ENCODE measurements at regions not wholly inside any gene's neighbourhood (a gene's known extent, or its start where the extent isn't known, plus 50 kb on each side); places are given as distances from the start of the nearest gene placed in this dataset.
"Not testable (repeated sequence)": the region's sequence is repeated elsewhere in the genome, so short reads cannot be mapped to it uniquely, and the experiment has no call there.

DNA sequence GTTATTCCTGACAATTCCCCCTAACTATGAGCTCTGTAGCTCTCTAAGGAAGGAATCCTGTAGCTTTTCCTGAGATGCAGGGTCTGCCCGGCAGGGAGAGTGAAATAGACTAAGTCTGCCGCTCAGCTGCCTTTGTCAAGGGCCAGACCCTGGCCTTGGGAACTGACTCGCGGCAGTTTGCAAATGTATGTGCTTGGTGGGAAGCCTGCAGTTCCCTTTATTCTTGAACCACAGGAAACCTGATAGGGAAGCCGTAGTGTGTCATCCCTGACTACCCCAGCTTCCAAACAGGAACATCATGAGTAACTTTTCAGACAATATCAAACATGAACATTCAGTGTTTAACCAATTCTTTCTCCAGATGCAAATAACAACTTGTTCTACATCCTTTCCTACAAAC lies 78.7 kb upstream of the IFNGR1 start:
- Histone ChIP-seq H3K18ac (ENCODE audit: low read depth in 1 of 2, low read length in 2 of 2) (no peak overlapping the region), H3K27me3 (ENCODE audit: control insufficient read depth in 1 of 2, insufficient read depth in 1 of 2, low read length in 2 of 2) (no peaks in the 10 kb centered on the region), H2BK120ac (ENCODE audit: low read depth, low read length) (no peak overlapping the region), H2BK12ac (ENCODE audit: low read length in 2 of 2) (no peak overlapping the region), H3K36me3 (ENCODE audit: control insufficient read depth in 1 of 2, insufficient read depth in 2 of 2, low read depth in 1 of 2, low read length in 2 of 2) (no peaks in the 10 kb centered on the region), H2AK5ac (ENCODE audit: low read length, severe bottlenecking) (no peak overlapping the region), H4K91ac (ENCODE audit: low read length) (no peak overlapping the region), H3K4me3 (ENCODE audit: insufficient read depth in 1 of 2, low read depth in 1 of 2, low read length in 2 of 2) (no peak overlapping the region), H2BK5ac (ENCODE audit: low read depth, low read length, poor library complexity, severe bottlenecking) (no peak overlapping the region), H3K4me1 (ENCODE audit: control insufficient read depth, insufficient read depth, low read depth, low read length) (peaks cover 1% of the 10 kb centered on the region), H3K4ac (ENCODE audit: low read depth in 1 of 2, low read length in 2 of 2) (peak overlapping the region in 1 of 2 experiments; percentile 16), H3K27ac (ENCODE audit: low read length, poor library complexity, severe bottlenecking) (peak overlapping the region; percentile 8), H3K9ac (ENCODE audit: low read length) (no peak overlapping the region), H3K14ac (ENCODE audit: low read length in 2 of 2) (no peak overlapping the region), H4K8ac (ENCODE audit: low read length) (peak overlapping the region; percentile 55), H2AFZ (ENCODE audit: low read depth, low read length) (no peak overlapping the region), H3K9me3 (ENCODE audit: control insufficient read depth, low read length) (no peaks in the 10 kb centered on the region), H3K23ac (ENCODE audit: low read length in 2 of 2) (peak overlapping the region in 1 of 2 experiments; percentile 69), H3K79me1 (replicated peaks; ENCODE audit: low read length, poor library complexity, severe bottlenecking) (no peaks in the 10 kb centered on the region), H3K4me2 (ENCODE audit: low read length, poor library complexity, severe bottlenecking) (peak overlapping the region; percentile 11), H2BK15ac (ENCODE audit: low read depth, poor library complexity, severe bottlenecking) (no peak overlapping the region)
- DNase-seq: no peak
- WGBS: 34% methylated on average over 5 of the region's 5 CpGs

DNA sequence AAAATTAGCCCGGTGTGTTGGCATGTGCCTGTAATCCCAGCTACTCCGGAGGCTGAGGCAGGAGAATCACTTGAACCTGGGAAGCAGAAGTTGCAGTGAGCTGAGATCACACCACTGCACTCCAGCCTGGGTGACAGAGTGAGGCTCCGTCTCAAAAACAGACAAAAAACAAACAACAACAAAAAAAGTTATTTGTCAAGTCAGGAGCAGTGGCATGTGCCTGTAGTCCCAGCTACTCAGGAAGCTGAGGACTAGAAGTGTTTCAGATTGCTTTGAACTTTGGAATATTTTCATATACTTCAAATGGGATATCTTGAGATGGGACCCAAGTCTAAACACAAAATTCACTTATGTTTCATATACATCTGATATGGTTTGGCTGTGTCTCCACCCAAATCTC lies 73.1 kb upstream of the IFNGR1 start:
- DNase-seq; H3K79me1 ChIP-seq (replicated peaks; ENCODE audit: low read length, poor library complexity, severe bottlenecking); H2BK5ac ChIP-seq (ENCODE audit: low read depth, low read length, poor library complexity, severe bottlenecking); H2BK12ac ChIP-seq (ENCODE audit: low read length in 2 of 2); H2AFZ ChIP-seq (ENCODE audit: low read depth, low read length); H2BK15ac ChIP-seq (ENCODE audit: low read depth, poor library complexity, severe bottlenecking); H3K27ac ChIP-seq (ENCODE audit: low read length, poor library complexity, severe bottlenecking); H4K91ac ChIP-seq (ENCODE audit: low read length); H4K8ac ChIP-seq (ENCODE audit: low read length); H3K9me3 ChIP-seq (ENCODE audit: control insufficient read depth, low read length); H3K9ac ChIP-seq (ENCODE audit: low read length); H3K4ac ChIP-seq (ENCODE audit: low read depth in 1 of 2, low read length in 2 of 2); H2BK120ac ChIP-seq (ENCODE audit: low read depth, low read length); H2AK5ac ChIP-seq (ENCODE audit: low read length, severe bottlenecking); H3K4me2 ChIP-seq (ENCODE audit: low read length, poor library complexity, severe bottlenecking); H3K4me1 ChIP-seq (ENCODE audit: control insufficient read depth, insufficient read depth, low read depth, low read length); H3K27me3 ChIP-seq (ENCODE audit: control insufficient read depth in 1 of 2, insufficient read depth in 1 of 2, low read length in 2 of 2); H3K14ac ChIP-seq (ENCODE audit: low read length in 2 of 2); H3K36me3 ChIP-seq (ENCODE audit: control insufficient read depth in 1 of 2, insufficient read depth in 2 of 2, low read depth in 1 of 2, low read length in 2 of 2); H3K18ac ChIP-seq (ENCODE audit: low read depth in 1 of 2, low read length in 2 of 2); H3K4me3 ChIP-seq (ENCODE audit: insufficient read depth in 1 of 2, low read depth in 1 of 2, low read length in 2 of 2); H3K23ac ChIP-seq (ENCODE audit: low read length in 2 of 2): not testable (repeated sequence)
- 100% methylated on average over 2 of the region's 3 CpGs for WGBS

DNA sequence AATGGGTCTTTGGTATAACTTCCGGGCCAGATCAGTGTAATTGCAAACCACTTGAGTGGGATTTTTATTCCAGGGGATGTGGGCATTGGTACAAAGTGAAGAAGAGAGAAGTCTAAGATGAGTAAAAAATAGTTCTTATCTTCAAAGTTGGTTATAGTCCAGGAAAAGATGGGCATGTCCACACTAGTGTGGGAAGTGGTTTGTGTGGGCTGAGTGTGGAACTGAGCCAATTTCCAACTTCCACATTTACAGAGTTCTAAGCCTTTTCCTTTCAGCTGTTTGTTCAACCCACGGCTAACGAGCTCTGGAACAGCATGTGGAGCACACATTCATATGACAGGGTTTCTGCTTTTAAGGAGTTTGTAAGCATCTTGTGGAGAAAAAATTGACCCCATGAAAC lies 72.3 kb upstream of the IFNGR1 start:
- no peak overlapping the region for H2BK120ac ChIP-seq (ENCODE audit: low read depth, low read length)
- 79% methylated on average over 1 of the region's 3 CpGs for WGBS
- no peak for DNase-seq

GRCh38 chr6:137290601-137291261 lies 71.5 kb upstream of the IFNGR1 start:
- Histone ChIP-seq H3K4me3 (ENCODE audit: insufficient read depth in 1 of 2, low read depth in 1 of 2, low read length in 2 of 2) (no peak overlapping the region), H3K36me3 (ENCODE audit: control insufficient read depth in 1 of 2, insufficient read depth in 2 of 2, low read depth in 1 of 2, low read length in 2 of 2) (no peaks in the 10 kb centered on the region), H4K8ac (ENCODE audit: low read length) (no peak overlapping the region), H2BK5ac (ENCODE audit: low read depth, low read length, poor library complexity, severe bottlenecking) (no peak overlapping the region), H3K9ac (ENCODE audit: low read length) (no peak overlapping the region), H2BK15ac (ENCODE audit: low read depth, poor library complexity, severe bottlenecking) (no peak overlapping the region), H3K27ac (ENCODE audit: low read length, poor library complexity, severe bottlenecking) (no peak overlapping the region), H3K9me3 (ENCODE audit: control insufficient read depth, low read length) (no peaks in the 10 kb centered on the region), H3K4me2 (ENCODE audit: low read length, poor library complexity, severe bottlenecking) (no peak overlapping the region), H2AFZ (ENCODE audit: low read depth, low read length) (no peak overlapping the region), H3K23ac (ENCODE audit: low read length in 2 of 2) (no peak overlapping the region), H2AK5ac (ENCODE audit: low read length, severe bottlenecking) (no peak overlapping the region), H3K4ac (ENCODE audit: low read depth in 1 of 2, low read length in 2 of 2) (no peak overlapping the region), H2BK12ac (ENCODE audit: low read length in 2 of 2) (no peak overlapping the region), H3K14ac (ENCODE audit: low read length in 2 of 2) (no peak overlapping the region), H4K91ac (ENCODE audit: low read length) (no peak overlapping the region), H3K18ac (ENCODE audit: low read depth in 1 of 2, low read length in 2 of 2) (no peak overlapping the region), H3K79me1 (replicated peaks; ENCODE audit: low read length, poor library complexity, severe bottlenecking) (no peaks in the 10 kb centered on the region), H2BK120ac (ENCODE audit: low read depth, low read length) (no peak overlapping the region), H3K27me3 (ENCODE audit: control insufficient read depth in 1 of 2, insufficient read depth in 1 of 2, low read length in 2 of 2) (no peaks in the 10 kb centered on the region), H3K4me1 (ENCODE audit: control insufficient read depth, insufficient read depth, low read depth, low read length) (no peaks in the 10 kb centered on the region)
- WGBS: 63% methylated on average over 3 of the region's 5 CpGs
- no peak for DNase-seq

More for the DNA sequence above, 72.3 kb upstream of the IFNGR1 start:
- Histone ChIP-seq H3K9ac (ENCODE audit: low read length) (no peak overlapping the region), H2BK5ac (ENCODE audit: low read depth, low read length, poor library complexity, severe bottlenecking) (no peak overlapping the region), H3K79me1 (replicated peaks; ENCODE audit: low read length, poor library complexity, severe bottlenecking) (no peaks in the 10 kb centered on the region), H3K18ac (ENCODE audit: low read depth in 1 of 2, low read length in 2 of 2) (no peak overlapping the region), H3K4me1 (ENCODE audit: control insufficient read depth, insufficient read depth, low read depth, low read length) (no peaks in the 10 kb centered on the region), H3K9me3 (ENCODE audit: control insufficient read depth, low read length) (no peaks in the 10 kb centered on the region), H3K14ac (ENCODE audit: low read length in 2 of 2) (no peak overlapping the region), H3K4me3 (ENCODE audit: insufficient read depth in 1 of 2, low read depth in 1 of 2, low read length in 2 of 2) (no peak overlapping the region), H4K91ac (ENCODE audit: low read length) (no peak overlapping the region), H4K8ac (ENCODE audit: low read length) (no peak overlapping the region), H2AFZ (ENCODE audit: low read depth, low read length) (no peak overlapping the region), H3K36me3 (ENCODE audit: control insufficient read depth in 1 of 2, insufficient read depth in 2 of 2, low read depth in 1 of 2, low read length in 2 of 2) (no peaks in the 10 kb centered on the region), H3K27ac (ENCODE audit: low read length, poor library complexity, severe bottlenecking) (no peak overlapping the region), H3K27me3 (ENCODE audit: control insufficient read depth in 1 of 2, insufficient read depth in 1 of 2, low read length in 2 of 2) (no peaks in the 10 kb centered on the region), H2BK15ac (ENCODE audit: low read depth, poor library complexity, severe bottlenecking) (no peak overlapping the region), H2AK5ac (ENCODE audit: low read length, severe bottlenecking) (no peak overlapping the region), H2BK12ac (ENCODE audit: low read length in 2 of 2) (no peak overlapping the region), H3K23ac (ENCODE audit: low read length in 2 of 2) (no peak overlapping the region), H3K4me2 (ENCODE audit: low read length, poor library complexity, severe bottlenecking) (no peak overlapping the region), H3K4ac (ENCODE audit: low read depth in 1 of 2, low read length in 2 of 2) (no peak overlapping the region)
